Adrenal gland (tissue), 5 donors: ENCODE measurements at regions not wholly inside any gene's neighbourhood (a gene's known extent, or its start where the extent isn't known, plus 50 kb on each side); places are given as distances from the start of the nearest gene placed in this dataset.

Source experiments
- POLR2A ChIP-seq, 2 donors: fragments of 450-650 bp; IDR thresholded peaks; one replicate each; pipeline ENCODE4 v1.6.1; 2017; ENCODE audit warnings: antibody characterized with exemption in 2 of 2, mild to moderate bottlenecking in 2 of 2, moderate library complexity in 1 of 2
- TF ChIP-seq, protein P1 (sequence below), 6 experiments: fragments of 450-650 bp in 4 of 6; fragments of 200-600 bp in 2 of 6; sonication (generic) in 1 of 6; IDR thresholded peaks; 1 replicate in 5 of 6; 2 replicates in 1 of 6; pipeline versions ENCODE4 v1.5.1 to v1.8.0; 2016 to 2021; ENCODE audit warnings: antibody characterized with exemption in 6 of 6, mild to moderate bottlenecking in 2 of 6, moderate library complexity in 1 of 6
- donor health status: DM: no; HTN: no; CAD: no.

DNA sequence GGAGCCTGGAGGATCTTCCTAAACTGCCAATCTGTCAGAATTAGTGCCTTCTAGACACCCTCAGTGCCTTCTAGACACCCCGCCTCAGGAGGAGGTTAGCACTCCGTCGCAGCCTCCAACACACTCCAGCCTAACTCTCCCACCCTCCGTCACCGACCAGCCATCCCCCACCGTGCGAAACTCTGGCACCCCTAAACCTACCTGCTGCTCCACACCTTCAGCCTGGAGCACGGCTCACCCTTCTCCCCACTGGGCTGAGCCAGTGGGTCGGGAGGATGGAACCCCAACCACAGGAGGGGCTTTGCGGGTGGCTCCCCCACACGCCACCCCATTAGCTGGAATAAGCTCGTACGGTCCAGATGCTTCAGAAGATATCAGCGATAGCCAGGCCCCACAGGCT lies 468.9 kb upstream of the HS6ST1 start:
- TF ChIP-seq, protein P1, sequence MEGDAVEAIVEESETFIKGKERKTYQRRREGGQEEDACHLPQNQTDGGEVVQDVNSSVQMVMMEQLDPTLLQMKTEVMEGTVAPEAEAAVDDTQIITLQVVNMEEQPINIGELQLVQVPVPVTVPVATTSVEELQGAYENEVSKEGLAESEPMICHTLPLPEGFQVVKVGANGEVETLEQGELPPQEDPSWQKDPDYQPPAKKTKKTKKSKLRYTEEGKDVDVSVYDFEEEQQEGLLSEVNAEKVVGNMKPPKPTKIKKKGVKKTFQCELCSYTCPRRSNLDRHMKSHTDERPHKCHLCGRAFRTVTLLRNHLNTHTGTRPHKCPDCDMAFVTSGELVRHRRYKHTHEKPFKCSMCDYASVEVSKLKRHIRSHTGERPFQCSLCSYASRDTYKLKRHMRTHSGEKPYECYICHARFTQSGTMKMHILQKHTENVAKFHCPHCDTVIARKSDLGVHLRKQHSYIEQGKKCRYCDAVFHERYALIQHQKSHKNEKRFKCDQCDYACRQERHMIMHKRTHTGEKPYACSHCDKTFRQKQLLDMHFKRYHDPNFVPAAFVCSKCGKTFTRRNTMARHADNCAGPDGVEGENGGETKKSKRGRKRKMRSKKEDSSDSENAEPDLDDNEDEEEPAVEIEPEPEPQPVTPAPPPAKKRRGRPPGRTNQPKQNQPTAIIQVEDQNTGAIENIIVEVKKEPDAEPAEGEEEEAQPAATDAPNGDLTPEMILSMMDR (IDR thresholded peaks at IDR 0.05), result no peak
- TF ChIP-seq POLR2A (IDR thresholded peaks at IDR 0.05), result no peak
